Mesenchymal stem cell (in vitro differentiated cells and primary cell): ENCODE measurements at regions not wholly inside any gene's neighbourhood (a gene's known extent, or its start where the extent isn't known, plus 50 kb on each side); places are given as distances from the start of the nearest gene placed in this dataset.

ENCODE experiments used
- DNase-seq: peaks from one replicate; pipeline ENCODE4 v3.0.0-alpha.2; 2013
- H2AFZ ChIP-seq: one replicate; pipeline ENCODE4 v1.6.1; 2013; ENCODE audit warnings: low read depth, mild to moderate bottlenecking, control low read depth, inconsistent platforms, low read length, moderate library complexity
- H2AK5ac ChIP-seq: 2 replicates; pipeline ENCODE4 v1.6.1; 2013; ENCODE audit warnings: low read length, moderate library complexity, mild to moderate bottlenecking, inconsistent platforms; ENCODE audit not compliant: severe bottlenecking
- H2BK120ac ChIP-seq: one replicate; pipeline ENCODE4 v1.6.1; 2013; ENCODE audit warnings: low read depth, mild to moderate bottlenecking, inconsistent platforms, low read length, moderate library complexity
- H2BK12ac ChIP-seq, 2 experiments: one replicate each; pipeline ENCODE4 v1.6.1; 2013; ENCODE audit warnings: inconsistent platforms in 2 of 2, low read length in 2 of 2, mild to moderate bottlenecking in 2 of 2, moderate library complexity in 2 of 2, control low read depth in 1 of 2
- H2BK15ac ChIP-seq: one replicate; pipeline ENCODE4 v1.6.1; 2013; ENCODE audit warnings: mild to moderate bottlenecking, low read depth, inconsistent platforms; ENCODE audit not compliant: poor library complexity, severe bottlenecking
- H2BK5ac ChIP-seq: 2 replicates; pipeline ENCODE4 v1.6.1; 2013; ENCODE audit warnings: low read depth, mild to moderate bottlenecking, low read length, control low read depth, inconsistent platforms; ENCODE audit not compliant: poor library complexity, severe bottlenecking
- H3K14ac ChIP-seq, 2 experiments: one replicate each; pipeline ENCODE4 v1.6.1; 2013; ENCODE audit warnings: inconsistent platforms in 2 of 2, low read length in 2 of 2, control low read depth in 1 of 2, mild to moderate bottlenecking in 1 of 2, moderate library complexity in 1 of 2
- H3K18ac ChIP-seq, 2 experiments: one replicate each; pipeline ENCODE4 v1.6.1; 2013; ENCODE audit warnings: inconsistent platforms in 2 of 2, low read length in 2 of 2, control low read depth in 1 of 2, low read depth in 1 of 2, mild to moderate bottlenecking in 1 of 2
- H3K23ac ChIP-seq, 2 experiments: one replicate each; pipeline ENCODE4 v1.6.1; 2013; ENCODE audit warnings: inconsistent platforms in 2 of 2, low read length in 2 of 2, mild to moderate bottlenecking in 2 of 2, moderate library complexity in 2 of 2, control low read depth in 1 of 2
- H3K27ac ChIP-seq: 2 replicates; pipeline ENCODE4 v1.5.1; 2013; ENCODE audit warnings: mild to moderate bottlenecking, moderate library complexity, low read length, control low read depth, inconsistent platforms; ENCODE audit not compliant: poor library complexity, severe bottlenecking
- H3K27me3 ChIP-seq, 2 experiments: 2 replicates each; pipeline versions ENCODE4 v1.6.1 to v1.7.0; 2013; ENCODE audit warnings: low read length in 2 of 2, mild to moderate bottlenecking in 2 of 2, moderate library complexity in 2 of 2, control low read depth in 1 of 2, inconsistent platforms in 1 of 2; ENCODE audit not compliant: control insufficient read depth in 1 of 2, insufficient read depth in 1 of 2
- H3K36me3 ChIP-seq, 2 experiments: 2 replicates each; pipeline versions ENCODE4 v1.6.1 to v1.7.0; 2013; ENCODE audit warnings: low read length in 2 of 2, control low read depth in 1 of 2, inconsistent platforms in 1 of 2, low read depth in 1 of 2, mild to moderate bottlenecking in 1 of 2; ENCODE audit not compliant: insufficient read depth in 2 of 2, control insufficient read depth in 1 of 2
- H3K4ac ChIP-seq, 2 experiments: one replicate each; pipeline ENCODE4 v1.6.1; 2013; ENCODE audit warnings: inconsistent platforms in 2 of 2, low read length in 2 of 2, mild to moderate bottlenecking in 2 of 2, moderate library complexity in 2 of 2, control low read depth in 1 of 2, low read depth in 1 of 2
- H3K4me1 ChIP-seq: 2 replicates; pipeline ENCODE4 v1.6.1; 2013; ENCODE audit warnings: low read depth, low read length, control low read depth; ENCODE audit not compliant: control insufficient read depth, insufficient read depth
- H3K4me2 ChIP-seq: 2 replicates; pipeline ENCODE4 v1.6.1; 2013; ENCODE audit warnings: low read length, mild to moderate bottlenecking, inconsistent platforms; ENCODE audit not compliant: poor library complexity, severe bottlenecking
- H3K4me3 ChIP-seq, 2 experiments: 2 replicates each; pipeline versions ENCODE4 v1.5.1 to v1.7.0; 2013; ENCODE audit warnings: low read length in 2 of 2, mild to moderate bottlenecking in 2 of 2, control low read depth in 1 of 2, low read depth in 1 of 2; ENCODE audit not compliant: insufficient read depth in 1 of 2
- H3K79me1 ChIP-seq: replicated peaks from 2 replicates; pipeline ENCODE4 v1.6.1; 2013; ENCODE audit warnings: mild to moderate bottlenecking, control low read depth, low read length, inconsistent platforms; ENCODE audit not compliant: poor library complexity, severe bottlenecking
- H3K9ac ChIP-seq: 2 replicates; pipeline ENCODE4 v1.7.0; 2013; ENCODE audit warnings: mild to moderate bottlenecking, low read length, moderate library complexity
- H3K9me3 ChIP-seq: 2 replicates; pipeline ENCODE4 v1.7.0; 2013; ENCODE audit warnings: mild to moderate bottlenecking, low read length; ENCODE audit not compliant: control insufficient read depth
- H4K8ac ChIP-seq: one replicate; pipeline ENCODE4 v1.6.1; 2013; ENCODE audit warnings: inconsistent platforms, mild to moderate bottlenecking, low read length, moderate library complexity
- H4K91ac ChIP-seq: one replicate; pipeline ENCODE4 v1.6.1; 2013; ENCODE audit warnings: mild to moderate bottlenecking, low read length, inconsistent platforms
- WGBS: methylation state at CpG from one replicate; pipeline ENCODE4 v1.1.7; 2013; ENCODE audit warnings: mixed read lengths; 5-methylcytosine and 5-hydroxymethylcytosine counted together

GRCh38 chr15:70260580-70260979, 162.9 kb upstream of the TLE3 start:
- Histone ChIP-seq H3K27me3 (peaks cover 36 to 51% of the 10 kb centered on the region in 2 experiments), H2AFZ (no peak overlapping the region), H3K23ac (no peak overlapping the region), H2BK15ac (no peak overlapping the region), H3K4me2 (no peak overlapping the region), H3K4me1 (peaks cover 11% of the 10 kb centered on the region), H4K8ac (no peak overlapping the region), H3K27ac (no peak overlapping the region), H2BK120ac (no peak overlapping the region), H3K9ac (no peak overlapping the region), H3K79me1 (no peaks in the 10 kb centered on the region), H3K4ac (no peak overlapping the region), H2AK5ac (no peak overlapping the region), H3K14ac (no peak overlapping the region), H3K9me3 (peaks cover 3% of the 10 kb centered on the region), H3K18ac (no peak overlapping the region), H4K91ac (no peak overlapping the region), H2BK12ac (no peak overlapping the region), H3K36me3 (no peaks in the 10 kb centered on the region), H2BK5ac (no peak overlapping the region), H3K4me3 (no peak overlapping the region)
- WGBS = 92% methylated on average over 7 of the region's 7 CpGs
- DNase-seq = no peak

DNA sequence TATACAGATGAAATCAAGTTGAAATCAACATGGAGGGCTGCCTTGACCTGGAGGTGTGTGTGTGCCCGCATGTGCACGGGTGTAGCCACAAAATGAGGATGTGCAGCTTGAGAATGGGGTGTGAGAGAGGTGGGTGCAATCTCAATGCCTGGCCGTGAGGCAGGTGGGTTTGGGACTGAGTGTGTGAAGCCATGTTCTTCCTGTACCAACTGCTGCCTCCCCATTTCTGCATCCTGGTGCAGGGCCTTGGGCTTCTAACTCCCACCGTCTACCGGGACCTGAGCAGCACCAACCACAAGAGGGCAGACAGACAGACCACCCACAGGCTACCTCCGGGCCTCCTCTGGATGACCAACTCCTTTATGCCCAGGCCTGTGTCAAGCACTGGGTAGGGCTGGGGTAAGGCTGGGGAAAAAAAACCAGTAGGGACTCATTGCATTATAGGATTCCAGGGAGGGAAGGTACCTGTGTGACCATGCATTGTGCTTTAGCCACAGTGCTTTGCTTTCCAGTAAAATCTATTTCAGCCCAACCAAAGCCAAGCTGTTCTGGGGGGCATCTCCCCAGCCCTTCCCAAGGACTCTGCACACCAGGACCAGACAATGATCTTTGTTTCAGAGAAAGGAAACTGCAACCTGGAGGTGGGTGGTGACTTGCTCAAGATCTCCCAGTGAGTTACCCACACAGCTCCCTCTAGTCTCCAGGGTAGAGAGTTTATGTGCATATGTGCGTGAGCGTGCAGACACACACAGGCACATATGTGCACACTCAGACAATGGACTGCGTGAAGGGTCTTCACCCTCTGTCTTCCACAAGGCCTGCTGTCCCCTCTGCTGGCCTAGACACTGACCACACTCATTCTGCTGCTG, 162.2 kb upstream of the TLE3 start:
- H3K4me1 ChIP-seq = peaks cover 11% of the 10 kb centered on the region
- no peak overlapping the region for H4K91ac ChIP-seq
- H2AFZ ChIP-seq = no peak overlapping the region
- H3K4ac ChIP-seq = no peak overlapping the region
- no peak overlapping the region for H3K27ac ChIP-seq
- no peak overlapping the region for H2BK120ac ChIP-seq
- no peak overlapping the region for H3K4me2 ChIP-seq
- H2BK15ac ChIP-seq = no peak overlapping the region
- 93% methylated on average over 8 of the region's 9 CpGs for WGBS
- H3K4me3 ChIP-seq = no peak overlapping the region
- H3K27me3 ChIP-seq = peaks cover 39 to 55% of the 10 kb centered on the region in 2 experiments
- no peak overlapping the region for H2BK12ac ChIP-seq
- DNase-seq = no peak
- no peak overlapping the region for H4K8ac ChIP-seq
- no peak overlapping the region for H3K14ac ChIP-seq
- peaks cover 3% of the 10 kb centered on the region for H3K9me3 ChIP-seq
- no peak overlapping the region for H2AK5ac ChIP-seq
- no peak overlapping the region for H3K9ac ChIP-seq
- H2BK5ac ChIP-seq = no peak overlapping the region
- H3K79me1 ChIP-seq = no peaks in the 10 kb centered on the region
- no peak overlapping the region for H3K18ac ChIP-seq
- no peak overlapping the region for H3K23ac ChIP-seq
- H3K36me3 ChIP-seq = no peaks in the 10 kb centered on the region

DNA sequence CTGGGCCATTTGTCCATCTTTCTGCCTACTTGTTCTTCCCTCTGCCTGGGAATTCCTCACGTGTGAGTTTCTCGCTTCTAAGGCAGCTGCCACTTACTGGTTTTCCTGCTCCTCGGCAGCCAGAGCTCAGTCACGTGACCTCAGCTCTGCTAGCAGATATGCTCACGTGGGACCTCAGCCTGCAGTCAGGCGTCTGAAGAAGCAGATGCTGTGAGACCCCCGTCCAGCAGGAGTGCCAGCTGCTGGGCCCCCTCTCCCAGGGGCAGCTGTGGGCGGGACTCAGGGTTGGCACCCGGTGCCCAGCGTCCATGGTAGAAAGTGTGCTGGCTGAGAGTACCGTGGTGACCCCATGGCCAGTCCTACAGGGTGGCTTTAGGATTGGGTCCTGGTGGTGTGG, 161.3 kb upstream of the TLE3 start:
- Histone ChIP-seq H3K18ac (peak overlapping the region in 1 of 2 experiments; percentile 7), H2AK5ac (no peak overlapping the region), H4K8ac (peak overlapping the region; percentile 45), H3K4ac (no peak overlapping the region), H2AFZ (peak overlapping the region; percentile 56), H3K27ac (no peak overlapping the region), H4K91ac (no peak overlapping the region), H3K4me1 (peaks cover 11% of the 10 kb centered on the region), H3K23ac (no peak overlapping the region), H3K4me3 (no peak overlapping the region), H3K9ac (no peak overlapping the region), H3K27me3 (peaks cover 48 to 61% of the 10 kb centered on the region in 2 experiments), H2BK5ac (no peak overlapping the region), H3K4me2 (no peak overlapping the region), H3K79me1 (no peaks in the 10 kb centered on the region), H2BK15ac (no peak overlapping the region), H2BK12ac (no peak overlapping the region), H2BK120ac (no peak overlapping the region), H3K14ac (no peak overlapping the region), H3K36me3 (no peaks in the 10 kb centered on the region), H3K9me3 (peaks cover 3% of the 10 kb centered on the region)
- DNase-seq = peak; percentile 78
- WGBS = 36% methylated on average over 10 of the region's 11 CpGs

GRCh38 chr15:70258369-70259027, 160.8 kb upstream of the TLE3 start:
- H2BK12ac ChIP-seq = no peak overlapping the region
- no peak overlapping the region for H2BK5ac ChIP-seq
- no peak overlapping the region for H4K91ac ChIP-seq
- H2BK120ac ChIP-seq = no peak overlapping the region
- no peak overlapping the region for H3K9ac ChIP-seq
- no peak overlapping the region for H2AFZ ChIP-seq
- H3K36me3 ChIP-seq = no peaks in the 10 kb centered on the region
- H3K23ac ChIP-seq = no peak overlapping the region
- H3K18ac ChIP-seq = peak overlapping the region; percentile 7 to 16
- H3K79me1 ChIP-seq = no peaks in the 10 kb centered on the region
- peaks cover 3% of the 10 kb centered on the region for H3K9me3 ChIP-seq
- H3K27ac ChIP-seq = no peak overlapping the region
- 65% methylated on average over 17 of the region's 17 CpGs for WGBS
- DNase-seq = no peak
- no peak overlapping the region for H3K4me3 ChIP-seq
- H3K27me3 ChIP-seq = peaks cover 53 to 66% of the 10 kb centered on the region in 2 experiments
- H3K14ac ChIP-seq = peak overlapping the region in 1 of 2 experiments; percentile 46
- no peak overlapping the region for H3K4me2 ChIP-seq
- H3K4me1 ChIP-seq = peaks cover 9% of the 10 kb centered on the region
- H2AK5ac ChIP-seq = no peak overlapping the region
- H3K4ac ChIP-seq = no peak overlapping the region
- no peak overlapping the region for H2BK15ac ChIP-seq
- H4K8ac ChIP-seq = no peak overlapping the region
